ENCODE measurements at regions not wholly inside any gene's neighbourhood (a gene's known extent, or its start where the extent isn't known, plus 50 kb on each side); places are given as distances from the start of the nearest gene placed in this dataset.

DNA sequence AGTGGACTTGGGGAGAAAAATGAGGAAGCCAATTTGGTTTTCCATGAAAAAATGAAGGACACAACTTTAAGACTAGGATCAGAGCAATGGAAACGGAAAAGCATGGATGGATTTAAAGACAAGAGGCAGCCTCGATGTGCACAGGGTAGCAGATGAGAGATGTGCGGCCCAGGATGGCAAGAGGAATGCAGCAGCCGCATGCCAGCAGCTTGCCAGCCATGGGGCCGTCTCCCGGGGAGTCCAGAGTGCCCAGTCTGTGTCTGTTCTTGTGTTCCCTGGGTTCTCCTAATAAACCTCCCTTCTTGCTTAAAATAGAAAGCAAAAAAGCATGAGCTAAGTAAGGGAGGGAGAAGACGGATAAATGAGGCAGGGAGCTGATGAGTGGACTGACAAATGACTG is 68.0 kb upstream of the IQSEC1 start:
- TF ChIP-seq, protein P1, sequence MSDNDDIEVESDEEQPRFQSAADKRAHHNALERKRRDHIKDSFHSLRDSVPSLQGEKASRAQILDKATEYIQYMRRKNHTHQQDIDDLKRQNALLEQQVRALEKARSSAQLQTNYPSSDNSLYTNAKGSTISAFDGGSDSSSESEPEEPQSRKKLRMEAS (IDR thresholded peaks at IDR 0.05; ENCODE audit: low read depth, low read length) = no peak
- TF ChIP-seq, protein P2, sequence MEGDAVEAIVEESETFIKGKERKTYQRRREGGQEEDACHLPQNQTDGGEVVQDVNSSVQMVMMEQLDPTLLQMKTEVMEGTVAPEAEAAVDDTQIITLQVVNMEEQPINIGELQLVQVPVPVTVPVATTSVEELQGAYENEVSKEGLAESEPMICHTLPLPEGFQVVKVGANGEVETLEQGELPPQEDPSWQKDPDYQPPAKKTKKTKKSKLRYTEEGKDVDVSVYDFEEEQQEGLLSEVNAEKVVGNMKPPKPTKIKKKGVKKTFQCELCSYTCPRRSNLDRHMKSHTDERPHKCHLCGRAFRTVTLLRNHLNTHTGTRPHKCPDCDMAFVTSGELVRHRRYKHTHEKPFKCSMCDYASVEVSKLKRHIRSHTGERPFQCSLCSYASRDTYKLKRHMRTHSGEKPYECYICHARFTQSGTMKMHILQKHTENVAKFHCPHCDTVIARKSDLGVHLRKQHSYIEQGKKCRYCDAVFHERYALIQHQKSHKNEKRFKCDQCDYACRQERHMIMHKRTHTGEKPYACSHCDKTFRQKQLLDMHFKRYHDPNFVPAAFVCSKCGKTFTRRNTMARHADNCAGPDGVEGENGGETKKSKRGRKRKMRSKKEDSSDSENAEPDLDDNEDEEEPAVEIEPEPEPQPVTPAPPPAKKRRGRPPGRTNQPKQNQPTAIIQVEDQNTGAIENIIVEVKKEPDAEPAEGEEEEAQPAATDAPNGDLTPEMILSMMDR (IDR thresholded peaks at IDR 0.05; ENCODE audit: low read depth, low read length) = no peak

Measured in NB4 (cell line).